ENCODE measurements at regions not wholly inside any gene's neighbourhood (a gene's known extent, or its start where the extent isn't known, plus 50 kb on each side); places are given as distances from the start of the nearest gene placed in this dataset.

DNA sequence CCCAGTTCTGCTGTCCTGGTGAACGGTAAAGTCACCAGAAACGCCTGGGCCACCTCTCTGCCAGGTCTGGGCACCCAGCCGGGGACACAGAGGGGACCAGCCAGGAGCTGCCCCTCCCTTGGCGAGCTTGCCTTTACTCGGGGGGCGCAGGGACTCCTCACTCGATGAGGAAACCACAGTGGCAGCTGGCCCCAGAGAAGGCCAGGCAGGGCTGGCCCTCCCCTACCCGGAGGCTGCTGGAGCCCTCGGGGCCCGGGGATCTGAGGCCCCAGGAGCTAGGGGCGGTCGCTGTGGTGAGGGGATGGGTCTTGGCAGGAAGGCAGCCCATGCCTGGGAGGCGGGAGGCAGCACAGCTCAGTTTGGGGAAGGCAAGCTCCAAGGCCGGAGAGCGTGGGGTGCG is 80.4 kb upstream of the SLCO4A1 start:
- no peak for TF ChIP-seq TP53 (CRISPR knock-in tag; IDR thresholded peaks at IDR 0.05)
- no peak for TF ChIP-seq NFATC4 (CRISPR knock-in tag; IDR thresholded peaks at IDR 0.05)
- no peak for TF ChIP-seq ZNF263 (CRISPR knock-in tag; IDR thresholded peaks at IDR 0.05; ENCODE audit: low read depth)
- TF ChIP-seq SOX15 (CRISPR knock-in tag; IDR thresholded peaks at IDR 0.05) = no peak
- TF ChIP-seq, protein P1, sequence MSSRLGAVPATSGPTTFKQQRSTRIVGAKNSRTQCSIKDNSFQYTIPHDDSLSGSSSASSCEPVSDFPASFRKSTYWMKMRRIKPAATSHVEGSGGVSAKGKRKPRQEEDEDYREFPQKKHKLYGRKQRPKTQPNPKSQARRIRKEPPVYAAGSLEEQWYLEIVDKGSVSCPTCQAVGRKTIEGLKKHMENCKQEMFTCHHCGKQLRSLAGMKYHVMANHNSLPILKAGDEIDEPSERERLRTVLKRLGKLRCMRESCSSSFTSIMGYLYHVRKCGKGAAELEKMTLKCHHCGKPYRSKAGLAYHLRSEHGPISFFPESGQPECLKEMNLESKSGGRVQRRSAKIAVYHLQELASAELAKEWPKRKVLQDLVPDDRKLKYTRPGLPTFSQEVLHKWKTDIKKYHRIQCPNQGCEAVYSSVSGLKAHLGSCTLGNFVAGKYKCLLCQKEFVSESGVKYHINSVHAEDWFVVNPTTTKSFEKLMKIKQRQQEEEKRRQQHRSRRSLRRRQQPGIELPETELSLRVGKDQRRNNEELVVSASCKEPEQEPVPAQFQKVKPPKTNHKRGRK (CRISPR knock-in tag; IDR thresholded peaks at IDR 0.05; ENCODE audit: borderline replicate concordance) = no peak
- no peak for TF ChIP-seq ZBTB21 (CRISPR knock-in tag; IDR thresholded peaks at IDR 0.05; ENCODE audit: borderline replicate concordance)
- TF ChIP-seq NFE2L1 (CRISPR knock-in tag; IDR thresholded peaks at IDR 0.05) = no peak
- TF ChIP-seq TCF7 (CRISPR knock-in tag; IDR thresholded peaks at IDR 0.05; ENCODE audit: low read depth) = no peak
- TF ChIP-seq, protein P2, sequence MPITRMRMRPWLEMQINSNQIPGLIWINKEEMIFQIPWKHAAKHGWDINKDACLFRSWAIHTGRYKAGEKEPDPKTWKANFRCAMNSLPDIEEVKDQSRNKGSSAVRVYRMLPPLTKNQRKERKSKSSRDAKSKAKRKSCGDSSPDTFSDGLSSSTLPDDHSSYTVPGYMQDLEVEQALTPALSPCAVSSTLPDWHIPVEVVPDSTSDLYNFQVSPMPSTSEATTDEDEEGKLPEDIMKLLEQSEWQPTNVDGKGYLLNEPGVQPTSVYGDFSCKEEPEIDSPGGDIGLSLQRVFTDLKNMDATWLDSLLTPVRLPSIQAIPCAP (CRISPR knock-in tag; IDR thresholded peaks at IDR 0.05) = no peak
- no peak for TF ChIP-seq ARID4B (CRISPR knock-in tag; IDR thresholded peaks at IDR 0.05; ENCODE audit: borderline replicate concordance)
- no peak for TF ChIP-seq ZNF232 (CRISPR knock-in tag; IDR thresholded peaks at IDR 0.05)
- TF ChIP-seq, protein P3, sequence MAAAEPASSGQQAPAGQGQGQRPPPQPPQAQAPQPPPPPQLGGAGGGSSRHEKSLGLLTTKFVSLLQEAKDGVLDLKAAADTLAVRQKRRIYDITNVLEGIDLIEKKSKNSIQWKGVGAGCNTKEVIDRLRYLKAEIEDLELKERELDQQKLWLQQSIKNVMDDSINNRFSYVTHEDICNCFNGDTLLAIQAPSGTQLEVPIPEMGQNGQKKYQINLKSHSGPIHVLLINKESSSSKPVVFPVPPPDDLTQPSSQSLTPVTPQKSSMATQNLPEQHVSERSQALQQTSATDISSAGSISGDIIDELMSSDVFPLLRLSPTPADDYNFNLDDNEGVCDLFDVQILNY (CRISPR knock-in tag; IDR thresholded peaks at IDR 0.05) = no peak
- no peak for TF ChIP-seq ATF6 (CRISPR knock-in tag; IDR thresholded peaks at IDR 0.05)
- TF ChIP-seq, protein P4, sequence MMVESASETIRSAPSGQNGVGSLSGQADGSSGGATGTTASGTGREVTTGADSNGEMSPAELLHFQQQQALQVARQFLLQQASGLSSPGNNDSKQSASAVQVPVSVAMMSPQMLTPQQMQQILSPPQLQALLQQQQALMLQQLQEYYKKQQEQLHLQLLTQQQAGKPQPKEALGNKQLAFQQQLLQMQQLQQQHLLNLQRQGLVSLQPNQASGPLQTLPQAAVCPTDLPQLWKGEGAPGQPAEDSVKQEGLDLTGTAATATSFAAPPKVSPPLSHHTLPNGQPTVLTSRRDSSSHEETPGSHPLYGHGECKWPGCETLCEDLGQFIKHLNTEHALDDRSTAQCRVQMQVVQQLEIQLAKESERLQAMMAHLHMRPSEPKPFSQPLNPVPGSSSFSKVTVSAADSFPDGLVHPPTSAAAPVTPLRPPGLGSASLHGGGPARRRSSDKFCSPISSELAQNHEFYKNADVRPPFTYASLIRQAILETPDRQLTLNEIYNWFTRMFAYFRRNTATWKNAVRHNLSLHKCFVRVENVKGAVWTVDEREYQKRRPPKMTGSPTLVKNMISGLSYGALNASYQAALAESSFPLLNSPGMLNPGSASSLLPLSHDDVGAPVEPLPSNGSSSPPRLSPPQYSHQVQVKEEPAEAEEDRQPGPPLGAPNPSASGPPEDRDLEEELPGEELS (CRISPR knock-in tag; IDR thresholded peaks at IDR 0.05) = no peak
- no peak for TF ChIP-seq FOXK1 (CRISPR knock-in tag; IDR thresholded peaks at IDR 0.05)
- no peak for TF ChIP-seq ZNF121 (CRISPR knock-in tag; IDR thresholded peaks at IDR 0.05)
- no peak for TF ChIP-seq NR2C2 (CRISPR knock-in tag; IDR thresholded peaks at IDR 0.05)
- TF ChIP-seq GRHL2 (CRISPR knock-in tag; IDR thresholded peaks at IDR 0.05; ENCODE audit: insufficient replicate concordance, severe bottlenecking) = no peak
- ChIA-PET POLR2A (interaction anchor here (0.6 kb wide), 1 partner anchor 19 kb away, joined by 4 read pairs; no protein-coding TSS in a partner anchor), CTCF (interaction anchor here (0.6 to 2.4 kb wide), 6 partner anchors 10 to 228 kb away, joined by 3 to 9 read pairs (median 4); no protein-coding TSS in a partner anchor)
- H3K36me3 Mint-ChIP-seq = no peaks in the 10 kb centered on the region
- DNase-seq (ENCODE audit: low spot score) = no peak
- H3K9me3 Mint-ChIP-seq = no peaks in the 10 kb centered on the region
- peak; percentile 17; the same call in 1 of the 2 replicates for ATAC-seq
- no peaks in the 10 kb centered on the region for H3K27me3 Mint-ChIP-seq (ENCODE audit: low read depth)
- no peak overlapping the region for H3K4me3 Mint-ChIP-seq
- no peak overlapping the region for H3K27ac Mint-ChIP-seq
- H3K4me1 Mint-ChIP-seq = no peaks in the 10 kb centered on the region
